ENCODE measurements at regions not wholly inside any gene's neighbourhood (a gene's known extent, or its start where the extent isn't known, plus 50 kb on each side); places are given as distances from the start of the nearest gene placed in this dataset.
"Not testable (repeated sequence)": the region's sequence is repeated elsewhere in the genome, so short reads cannot be mapped to it uniquely, and the experiment has no call there.

- Histone ChIP-seq H3K56ac (ENCODE audit: insufficient read length, low read depth, low read length) (no peak overlapping the region), H2BK12ac (ENCODE audit: insufficient read length, low read depth, low read length) (no peak overlapping the region), H2BK120ac (ENCODE audit: low read depth, low read length, poor library complexity, severe bottlenecking) (no peak overlapping the region), H3K27ac (ENCODE audit: insufficient read length, low read depth, low read length) (no peak overlapping the region), H3K14ac (ENCODE audit: insufficient read depth, low read length) (no peak overlapping the region), H2AK5ac (ENCODE audit: insufficient read length, low read length) (no peak overlapping the region), H3K23ac (ENCODE audit: insufficient read length, low read depth, low read length) (no peak overlapping the region), H3K79me1 (ENCODE audit: insufficient read depth, low read depth, low read length, poor library complexity, severe bottlenecking) (no peaks in the 10 kb centered on the region), H3K23me2 (ENCODE audit: insufficient read length, low read depth, low read length, poor library complexity, severe bottlenecking) (no peaks in the 10 kb centered on the region), H3K9me3 (ENCODE audit: control insufficient read depth, low read depth, low read length) (no peaks in the 10 kb centered on the region), H3K4ac (ENCODE audit: low read depth, low read length) (no peak overlapping the region), H2AFZ (ENCODE audit: low read length) (no peak overlapping the region), H3K27me3 (ENCODE audit: insufficient read depth, low read length) (no peaks in the 10 kb centered on the region), H4K8ac (replicated peaks; ENCODE audit: insufficient read length, low read depth, low read length) (no peak overlapping the region), H4K5ac (ENCODE audit: insufficient read length, low read depth, low read length) (no peak overlapping the region), H3T11ph (ENCODE audit: low read length) (no peak overlapping the region), H2BK20ac (ENCODE audit: low read depth, low read length, poor library complexity, severe bottlenecking) (no peak overlapping the region), H3K9ac (ENCODE audit: extremely low read depth, insufficient read length, low read length) (no peak overlapping the region), H2BK5ac (ENCODE audit: insufficient read length, low read length) (no peak overlapping the region), H4K20me1 (ENCODE audit: control insufficient read depth, insufficient read depth, insufficient read length) (no peaks in the 10 kb centered on the region), H3K4me1 (ENCODE audit: insufficient read depth, low read length) (no peaks in the 10 kb centered on the region), H3K18ac (ENCODE audit: insufficient read length, low read depth, low read length) (no peak overlapping the region), H2BK15ac (ENCODE audit: low read depth, low read length) (no peak overlapping the region), H4K91ac (ENCODE audit: insufficient read length, low read depth, low read length) (no peak overlapping the region), H3K4me2 (ENCODE audit: insufficient read depth, insufficient read length, low read length) (no peak overlapping the region), H3K79me2 (ENCODE audit: insufficient read depth, low read length) (no peaks in the 10 kb centered on the region)
- no peak for TF ChIP-seq CTCF (conservative IDR thresholded peaks at IDR 0.05)
- no peak for DNase-seq
- H3K27ac Mint-ChIP-seq: no peak overlapping the region
- H3K4me1 Mint-ChIP-seq: peaks cover 9 to 26% of the 10 kb centered on the region in 2 experiments
- no peak overlapping the region for H3K4me3 Mint-ChIP-seq
- WGBS (ENCODE audit: extremely low coverage, insufficient read length, low lambda C conversion rate): no CpG with 5 or more reads among the region's 7 CpGs
- H3K36me3 Mint-ChIP-seq (ENCODE audit: insufficient read depth in 1 of 3, low read depth in 3 of 3): no peaks in the 10 kb centered on the region
- no peaks in the 10 kb centered on the region for H3K9me3 Mint-ChIP-seq
- peaks cover 45% of the 10 kb centered on the region for H3K27me3 Mint-ChIP-seq (ENCODE audit: low read depth)
Measured at GRCh38 chr11:45373506-45374035, 87.4 kb upstream of the SYT13 start.

- not testable (repeated sequence) for H3K27me3 ChIP-seq (ENCODE audit: insufficient read depth, low read length); H2BK5ac ChIP-seq (ENCODE audit: insufficient read length, low read length); H3K9me3 ChIP-seq (ENCODE audit: control insufficient read depth, low read depth, low read length); H3K23me2 ChIP-seq (ENCODE audit: insufficient read length, low read depth, low read length, poor library complexity, severe bottlenecking); H3K4me1 ChIP-seq (ENCODE audit: insufficient read depth, low read length); H3K36me3 Mint-ChIP-seq (ENCODE audit: insufficient read depth in 1 of 3, low read depth in 3 of 3); H4K20me1 ChIP-seq (ENCODE audit: control insufficient read depth, insufficient read depth, insufficient read length); H3K79me1 ChIP-seq (ENCODE audit: insufficient read depth, low read depth, low read length, poor library complexity, severe bottlenecking); H3K27ac ChIP-seq (ENCODE audit: insufficient read length, low read depth, low read length); H3K56ac ChIP-seq (ENCODE audit: insufficient read length, low read depth, low read length); H3K27ac Mint-ChIP-seq; H2AFZ ChIP-seq (ENCODE audit: low read length); H3K4me3 Mint-ChIP-seq; H2BK15ac ChIP-seq (ENCODE audit: low read depth, low read length); H3K9me3 Mint-ChIP-seq; H4K5ac ChIP-seq (ENCODE audit: insufficient read length, low read depth, low read length); DNase-seq; H2BK12ac ChIP-seq (ENCODE audit: insufficient read length, low read depth, low read length); H3K23ac ChIP-seq (ENCODE audit: insufficient read length, low read depth, low read length); H3T11ph ChIP-seq (ENCODE audit: low read length); H2AK5ac ChIP-seq (ENCODE audit: insufficient read length, low read length); H4K91ac ChIP-seq (ENCODE audit: insufficient read length, low read depth, low read length); H3K79me2 ChIP-seq (ENCODE audit: insufficient read depth, low read length); H3K14ac ChIP-seq (ENCODE audit: insufficient read depth, low read length); H3K18ac ChIP-seq (ENCODE audit: insufficient read length, low read depth, low read length); H3K4me2 ChIP-seq (ENCODE audit: insufficient read depth, insufficient read length, low read length); H2BK120ac ChIP-seq (ENCODE audit: low read depth, low read length, poor library complexity, severe bottlenecking); H3K9ac ChIP-seq (ENCODE audit: extremely low read depth, insufficient read length, low read length); H3K4ac ChIP-seq (ENCODE audit: low read depth, low read length); H4K8ac ChIP-seq (replicated peaks; ENCODE audit: insufficient read length, low read depth, low read length); H2BK20ac ChIP-seq (ENCODE audit: low read depth, low read length, poor library complexity, severe bottlenecking)
- no CpG with 5 or more reads among the region's 16 CpGs for WGBS (ENCODE audit: extremely low coverage, insufficient read length, low lambda C conversion rate)
- peaks cover 9 to 28% of the 10 kb centered on the region in 2 experiments for H3K4me1 Mint-ChIP-seq
- peaks cover 55% of the 10 kb centered on the region for H3K27me3 Mint-ChIP-seq (ENCODE audit: low read depth)
Measured at GRCh38 chr11:45372414-45372813, 86.3 kb upstream of the SYT13 start.

Data from H9 (cell line).